C4-2B (cell line): ENCODE measurements at regions not wholly inside any gene's neighbourhood (a gene's known extent, or its start where the extent isn't known, plus 50 kb on each side); places are given as distances from the start of the nearest gene placed in this dataset.

Source experiments
- ZFX ChIP-seq: fragments of 450-650 bp; IDR thresholded peaks from 2 replicates; pipeline ENCODE4 v1.6.1; 2017
- TF ChIP-seq, protein P1 (sequence below): fragments of 450-650 bp; conservative IDR thresholded peaks from 2 replicates; pipeline ENCODE4 v1.5.1; 2017; ENCODE audit warnings: mild to moderate bottlenecking

DNA sequence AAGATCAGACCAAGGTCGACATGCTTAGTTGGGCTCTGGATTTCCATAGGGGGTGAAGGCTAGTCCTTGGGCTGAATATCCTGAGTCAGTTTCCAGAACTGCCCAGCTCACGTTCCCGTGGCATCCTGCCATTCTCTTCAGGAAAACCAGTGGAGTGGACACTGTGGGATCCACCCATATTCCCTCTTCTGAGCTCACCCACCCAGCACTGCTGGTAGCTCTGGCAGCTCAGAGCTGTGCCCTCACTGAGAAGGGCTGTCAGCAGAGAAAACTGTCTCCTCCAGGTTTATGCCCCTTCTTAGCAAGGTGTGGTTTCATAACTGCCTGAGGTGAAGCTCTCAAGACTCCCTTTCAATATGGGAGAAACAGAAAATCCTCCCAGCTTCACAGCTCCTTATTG is 111.7 kb downstream of the GGTLC2 start:
- TF ChIP-seq, protein P1, sequence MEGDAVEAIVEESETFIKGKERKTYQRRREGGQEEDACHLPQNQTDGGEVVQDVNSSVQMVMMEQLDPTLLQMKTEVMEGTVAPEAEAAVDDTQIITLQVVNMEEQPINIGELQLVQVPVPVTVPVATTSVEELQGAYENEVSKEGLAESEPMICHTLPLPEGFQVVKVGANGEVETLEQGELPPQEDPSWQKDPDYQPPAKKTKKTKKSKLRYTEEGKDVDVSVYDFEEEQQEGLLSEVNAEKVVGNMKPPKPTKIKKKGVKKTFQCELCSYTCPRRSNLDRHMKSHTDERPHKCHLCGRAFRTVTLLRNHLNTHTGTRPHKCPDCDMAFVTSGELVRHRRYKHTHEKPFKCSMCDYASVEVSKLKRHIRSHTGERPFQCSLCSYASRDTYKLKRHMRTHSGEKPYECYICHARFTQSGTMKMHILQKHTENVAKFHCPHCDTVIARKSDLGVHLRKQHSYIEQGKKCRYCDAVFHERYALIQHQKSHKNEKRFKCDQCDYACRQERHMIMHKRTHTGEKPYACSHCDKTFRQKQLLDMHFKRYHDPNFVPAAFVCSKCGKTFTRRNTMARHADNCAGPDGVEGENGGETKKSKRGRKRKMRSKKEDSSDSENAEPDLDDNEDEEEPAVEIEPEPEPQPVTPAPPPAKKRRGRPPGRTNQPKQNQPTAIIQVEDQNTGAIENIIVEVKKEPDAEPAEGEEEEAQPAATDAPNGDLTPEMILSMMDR, result no peak
- TF ChIP-seq ZFX, result no peak
